VCaP (cell line): ENCODE measurements at regions not wholly inside any gene's neighbourhood (a gene's known extent, or its start where the extent isn't known, plus 50 kb on each side); places are given as distances from the start of the nearest gene placed in this dataset.

ENCODE experiments used
- H3K27ac ChIP-seq: fragments of 450-650 bp; 2 replicates; pipeline ENCODE4 v1.5.1; 2017
- TF ChIP-seq, protein P1 (sequence below): fragments of 450-650 bp; conservative IDR thresholded peaks from 2 replicates; pipeline ENCODE4 v1.5.1; 2017; ENCODE audit warnings: mild to moderate bottlenecking, moderate library complexity

DNA sequence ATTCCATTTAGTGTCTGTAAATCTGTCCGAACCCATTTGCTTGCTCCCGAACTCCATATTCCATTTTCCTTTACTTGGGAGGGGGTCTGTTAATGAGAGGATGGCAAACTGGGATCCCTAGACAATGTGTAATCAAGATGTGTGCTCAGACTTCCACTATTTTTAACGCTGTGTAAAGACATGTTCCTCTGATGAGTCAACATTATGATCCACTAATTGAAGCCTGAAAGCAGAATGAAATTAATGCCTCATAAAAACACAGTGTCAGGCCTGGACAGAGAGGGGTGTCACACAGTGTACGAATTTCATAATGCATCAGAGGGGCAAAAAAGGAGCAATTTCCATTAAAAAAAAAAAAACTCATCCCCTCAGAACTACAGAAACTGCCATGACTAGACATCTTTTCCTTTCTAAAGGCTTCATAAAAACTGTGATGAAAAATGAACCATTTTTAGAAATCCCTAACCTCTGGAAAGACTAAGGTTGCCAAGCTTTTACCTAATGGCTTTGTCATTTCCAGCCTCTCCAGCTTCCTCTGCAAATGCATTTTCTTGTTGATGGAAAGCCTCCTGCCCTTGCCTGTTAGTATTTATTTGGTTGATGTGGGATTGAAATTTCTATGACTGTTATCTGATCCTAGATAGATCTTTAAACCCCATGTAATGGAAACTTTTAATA, 209.2 kb upstream of the DCC start:
- TF ChIP-seq, protein P1, sequence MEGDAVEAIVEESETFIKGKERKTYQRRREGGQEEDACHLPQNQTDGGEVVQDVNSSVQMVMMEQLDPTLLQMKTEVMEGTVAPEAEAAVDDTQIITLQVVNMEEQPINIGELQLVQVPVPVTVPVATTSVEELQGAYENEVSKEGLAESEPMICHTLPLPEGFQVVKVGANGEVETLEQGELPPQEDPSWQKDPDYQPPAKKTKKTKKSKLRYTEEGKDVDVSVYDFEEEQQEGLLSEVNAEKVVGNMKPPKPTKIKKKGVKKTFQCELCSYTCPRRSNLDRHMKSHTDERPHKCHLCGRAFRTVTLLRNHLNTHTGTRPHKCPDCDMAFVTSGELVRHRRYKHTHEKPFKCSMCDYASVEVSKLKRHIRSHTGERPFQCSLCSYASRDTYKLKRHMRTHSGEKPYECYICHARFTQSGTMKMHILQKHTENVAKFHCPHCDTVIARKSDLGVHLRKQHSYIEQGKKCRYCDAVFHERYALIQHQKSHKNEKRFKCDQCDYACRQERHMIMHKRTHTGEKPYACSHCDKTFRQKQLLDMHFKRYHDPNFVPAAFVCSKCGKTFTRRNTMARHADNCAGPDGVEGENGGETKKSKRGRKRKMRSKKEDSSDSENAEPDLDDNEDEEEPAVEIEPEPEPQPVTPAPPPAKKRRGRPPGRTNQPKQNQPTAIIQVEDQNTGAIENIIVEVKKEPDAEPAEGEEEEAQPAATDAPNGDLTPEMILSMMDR: no peak
- H3K27ac ChIP-seq: no peak overlapping the region

DNA sequence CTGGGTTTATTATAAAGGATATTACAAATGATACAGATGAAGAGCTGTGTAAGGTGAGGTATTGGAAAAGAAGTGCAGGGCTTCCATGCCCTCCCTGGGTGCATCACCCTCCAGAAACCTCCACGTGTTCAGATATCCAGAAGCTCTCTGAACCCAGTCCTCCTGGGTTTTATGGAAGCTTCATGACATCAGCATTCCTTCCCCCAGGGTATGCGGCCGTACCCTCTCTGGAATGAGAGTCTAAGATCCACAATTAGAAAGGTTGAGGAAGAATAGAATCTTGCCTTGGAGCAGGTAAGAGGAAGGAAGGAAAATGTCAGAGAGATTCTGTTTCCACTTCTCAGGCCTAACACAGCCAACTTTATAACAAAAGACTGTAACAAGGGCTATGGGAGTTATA, 208.2 kb upstream of the DCC start:
- H3K27ac ChIP-seq: no peak overlapping the region
- TF ChIP-seq, protein P1: no peak

DNA sequence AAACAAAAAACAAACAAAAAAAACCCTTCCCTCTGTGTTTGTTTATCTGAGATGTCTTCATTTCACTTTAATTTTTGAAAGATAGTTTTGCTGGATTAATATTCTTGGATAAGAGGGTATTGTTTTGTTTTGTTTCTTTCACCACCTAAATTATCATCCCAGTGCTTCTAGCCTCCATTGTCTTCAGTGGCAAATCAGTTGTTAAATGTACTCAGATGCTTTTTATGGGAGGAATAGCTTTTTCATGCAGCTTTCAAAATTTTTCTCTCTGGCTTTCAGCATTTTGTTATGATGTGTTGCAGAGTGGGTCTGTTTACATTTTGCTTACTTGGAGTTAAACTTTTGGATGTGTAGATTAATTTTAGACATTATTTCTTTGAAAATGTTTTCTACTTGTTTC, 203.5 kb upstream of the DCC start:
- H3K27ac ChIP-seq: no peak overlapping the region
- TF ChIP-seq, protein P1: no peak

DNA sequence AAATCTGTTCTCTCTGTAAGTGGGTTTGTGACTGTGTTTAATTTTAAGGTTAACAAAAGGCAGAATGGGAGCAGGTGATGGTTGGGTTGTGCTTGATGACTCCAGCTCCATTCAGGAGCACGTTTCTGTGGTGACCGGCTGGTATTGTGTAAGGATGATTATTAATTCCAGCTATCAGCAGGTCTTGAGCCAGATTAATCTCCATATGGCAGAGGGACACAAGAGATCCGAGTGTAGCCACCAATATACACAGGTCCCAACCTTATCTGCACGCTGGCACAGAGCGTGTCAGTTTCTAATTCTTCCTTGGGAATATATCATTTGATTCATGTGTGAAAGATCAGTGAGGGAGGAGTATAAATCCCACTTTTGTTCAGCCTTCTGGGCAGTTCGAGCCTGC, 199.0 kb upstream of the DCC start:
- no peak overlapping the region for H3K27ac ChIP-seq

DNA sequence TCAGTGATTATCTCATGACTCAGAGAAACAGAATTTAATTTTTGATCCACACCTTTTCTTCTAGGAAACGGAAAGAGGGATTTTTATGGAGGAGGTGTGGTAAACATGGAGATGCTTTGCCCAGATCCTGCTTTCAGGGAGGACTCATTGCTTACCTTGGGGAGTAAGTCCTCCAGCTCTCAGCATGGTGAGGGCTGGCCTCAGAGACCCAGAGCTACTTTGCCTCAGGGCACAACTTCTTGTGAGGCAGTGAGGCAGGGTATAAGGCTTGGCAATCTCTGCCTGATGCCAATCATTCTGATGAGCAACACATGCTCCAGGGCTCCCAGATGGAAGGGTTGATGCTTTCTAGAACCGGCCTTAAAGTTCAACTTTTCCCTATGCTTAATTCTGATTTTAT, 189.9 kb upstream of the DCC start:
- TF ChIP-seq, protein P1: no peak
- no peak overlapping the region for H3K27ac ChIP-seq

More for the DNA sequence above, 199.0 kb upstream of the DCC start:
- TF ChIP-seq, protein P1: no peak

DNA sequence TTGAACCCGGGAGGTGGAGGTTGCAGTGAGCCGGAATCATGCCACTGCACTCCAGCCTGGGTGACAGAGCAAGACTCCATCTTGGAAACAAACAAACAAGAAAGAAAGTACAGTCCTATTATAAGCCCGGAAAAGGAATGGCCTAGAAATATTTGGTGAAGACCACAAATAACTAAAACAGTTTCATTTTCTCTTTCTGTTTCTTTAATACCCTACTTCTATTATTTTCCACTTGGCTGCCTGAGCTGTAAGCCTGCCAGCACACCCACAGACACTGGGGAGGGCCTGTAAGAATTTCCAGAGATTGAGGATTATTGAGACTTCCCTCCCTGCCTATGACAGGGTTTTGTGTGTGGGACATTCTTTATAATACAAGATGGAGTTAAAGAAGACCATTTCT, 188.0 kb upstream of the DCC start:
- TF ChIP-seq, protein P1: no peak
- H3K27ac ChIP-seq: no peak overlapping the region

DNA sequence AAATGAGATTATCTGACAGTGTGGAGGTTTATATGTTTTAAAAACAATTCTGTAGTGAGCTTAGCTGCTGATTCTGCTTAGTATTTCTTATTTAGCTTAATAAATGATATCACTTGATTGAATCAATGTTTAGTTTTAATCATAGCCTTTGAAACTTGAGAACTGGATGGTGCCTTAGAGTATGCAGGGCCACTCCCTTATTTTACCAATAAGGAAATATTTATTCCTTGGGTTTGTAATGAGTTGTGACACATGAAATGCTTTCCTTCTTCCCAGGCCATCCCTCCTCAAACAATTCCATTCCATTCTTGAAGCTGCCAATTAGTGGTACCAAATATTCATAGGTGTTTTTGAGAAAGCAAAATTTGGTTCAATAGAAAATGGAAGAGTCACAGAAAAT, 183.8 kb upstream of the DCC start:
- no peak overlapping the region for H3K27ac ChIP-seq
- TF ChIP-seq, protein P1: no peak
